Transverse colon (tissue), 4 donors: ENCODE measurements at regions not wholly inside any gene's neighbourhood (a gene's known extent, or its start where the extent isn't known, plus 50 kb on each side); places are given as distances from the start of the nearest gene placed in this dataset.

ENCODE experiments used
- DNase-seq: peaks from one replicate; pipeline ENCODE4 v3.0.0-alpha.2; 2019
- H3K27ac ChIP-seq, 4 donors: fragments of 200-600 bp; sonication (generic); 2 replicates each; pipeline ENCODE4 v1.5.1; 2016 to 2018; ENCODE audit warnings: inconsistent platforms in 4 of 4
- H3K27me3 ChIP-seq: fragments of 200-600 bp; sonication (generic); 2 replicates; pipeline ENCODE4 v1.5.1; 2017; ENCODE audit warnings: inconsistent platforms
- H3K36me3 ChIP-seq, 4 donors: fragments of 200-600 bp; sonication (generic); 2 replicates each; pipeline ENCODE4 v1.5.1; 2017 to 2019; ENCODE audit warnings: inconsistent platforms in 4 of 4
- H3K4me1 ChIP-seq, 4 donors: fragments of 200-600 bp; sonication (generic); 2 replicates each; pipeline ENCODE4 v1.5.1; 2017 to 2020; ENCODE audit warnings: inconsistent platforms in 4 of 4
- H3K4me3 ChIP-seq, 4 donors: fragments of 200-600 bp; sonication (generic); 1 replicate in 1 of 4; 2 replicates in 3 of 4; pipeline versions ENCODE4 v1.5.1 to v1.6.1; 2017 to 2019; ENCODE audit warnings: inconsistent platforms in 4 of 4
- H3K9me3 ChIP-seq, 2 donors: fragments of 200-600 bp; sonication (generic); 2 replicates each; pipeline ENCODE4 v1.5.1; 2017 to 2019; ENCODE audit warnings: inconsistent platforms in 2 of 2
- CTCF ChIP-seq, 5 experiments: fragments of 200-600 bp in 3 of 5; fragments of 450-650 bp in 2 of 5; sonication (generic) in 3 of 5; IDR thresholded peaks; 1 replicate in 2 of 5; 2 replicates in 3 of 5; pipeline ENCODE4 v1.5.1; 2016 to 2017; ENCODE audit warnings: antibody characterized with exemption in 5 of 5, inconsistent platforms in 3 of 5, mild to moderate bottlenecking in 2 of 5, moderate library complexity in 1 of 5
- EP300 ChIP-seq: sonication (generic); formaldehyde crosslinking; IDR thresholded peaks from one replicate; pipeline ENCODE4 v1.6.1; 2017; ENCODE audit warnings: antibody characterized with exemption, low read depth
- POLR2A ChIP-seq: fragments of 450-650 bp; IDR thresholded peaks from one replicate; pipeline ENCODE4 v1.6.1; 2016; ENCODE audit warnings: antibody characterized with exemption, mild to moderate bottlenecking, moderate library complexity
- POLR2AphosphoS5 ChIP-seq, 3 donors: sonication (generic); formaldehyde crosslinking; IDR thresholded peaks; one replicate each; pipeline ENCODE4 v1.6.1; 2016; ENCODE audit warnings: antibody characterized with exemption in 3 of 3
- WGBS, 2 donors: methylation state at CpG; one replicate each; pipeline ENCODE4 v1.1.5; 2018; ENCODE audit warnings: low coverage in 1 of 2; 5-methylcytosine and 5-hydroxymethylcytosine counted together
- in situ Hi-C, 4 donors: fragments of 200-750 bp; cut with MboI; loops; one replicate each; pipeline versions ENCODE4 v1.15.0 to v1.15.1; 2017; ENCODE audit warnings: low sequenced_read_pairs in 3 of 4, low pct_ligation_motif_present in 1 of 4, low pct_unique_long_range_greater_than_20kb in 1 of 4
- intact Hi-C: fragments of 100-400 bp; cut with DNase I; formaldehyde crosslinking; loops from one replicate; pipeline ENCODE4 v1.15.1; 2023; ENCODE audit warnings: low total_unique reads

- Histone ChIP-seq H3K27ac (peak overlapping the region in 3 of 4 donors; percentile 48 to 67 (median 65)), H3K4me3 (no peak overlapping the region), H3K36me3 (no peaks in the 10 kb centered on the region), H3K4me1 (no peaks in the 10 kb centered on the region), H3K9me3 (no peaks in the 10 kb centered on the region), H3K27me3 (no peaks in the 10 kb centered on the region)
- intact Hi-C loops (no loop called here), in situ Hi-C loops (no loop called here)
- no peak for DNase-seq
- no peak for TF ChIP-seq POLR2A
- no peak for TF ChIP-seq CTCF (IDR thresholded peaks at IDR 0.05)
- no peak for TF ChIP-seq EP300
- no peak for TF ChIP-seq POLR2AphosphoS5 (IDR thresholded peaks at IDR 0.05)
- 89% methylated on average over 4 to 5 of the region's 5 CpGs for WGBS, 2 donors
Measured at GRCh38 chr12:19857204-19857603, 417.9 kb downstream of the AEBP2 start.

GRCh38 chr12:19867151-19867550, 427.9 kb downstream of the AEBP2 start:
- Histone ChIP-seq H3K27ac (no peak overlapping the region), H3K4me3 (no peak overlapping the region), H3K4me1 (peaks cover 0 to 9% (median 0%) of the 10 kb centered on the region in 4 donors), H3K27me3 (no peaks in the 10 kb centered on the region), H3K9me3 (no peaks in the 10 kb centered on the region), H3K36me3 (no peaks in the 10 kb centered on the region)
- in situ Hi-C loops, result no loop called here
- DNase-seq, result no peak
- WGBS, 2 donors, result 74 to 100% methylated on average over 1 of the region's 1 CpG
- intact Hi-C loops, result no loop called here
- TF ChIP-seq CTCF (IDR thresholded peaks at IDR 0.05), result no peak
- no peak for TF ChIP-seq POLR2A
- TF ChIP-seq EP300, result no peak
- no peak for TF ChIP-seq POLR2AphosphoS5 (IDR thresholded peaks at IDR 0.05)

- Histone ChIP-seq H3K27ac (no peak overlapping the region), H3K27me3 (no peaks in the 10 kb centered on the region), H3K4me1 (peaks cover 0 to 9% (median 0%) of the 10 kb centered on the region in 4 donors), H3K4me3 (no peak overlapping the region), H3K36me3 (no peaks in the 10 kb centered on the region), H3K9me3 (no peaks in the 10 kb centered on the region)
- 13 to 16% methylated on average over 2 of the region's 2 CpGs for WGBS, 2 donors
- in situ Hi-C loops, result no loop called here
- DNase-seq, result no peak
- no peak for TF ChIP-seq CTCF (IDR thresholded peaks at IDR 0.05)
- no peak for TF ChIP-seq POLR2AphosphoS5 (IDR thresholded peaks at IDR 0.05)
- TF ChIP-seq POLR2A, result no peak
- TF ChIP-seq EP300, result no peak
- intact Hi-C loops, result no loop called here
Measured at GRCh38 chr12:19867970-19868369, 428.7 kb downstream of the AEBP2 start.

GRCh38 chr12:19869413-19869812, 430.1 kb downstream of the AEBP2 start:
- no peaks in the 10 kb centered on the region for H3K9me3 ChIP-seq
- no peak for TF ChIP-seq CTCF (IDR thresholded peaks at IDR 0.05)
- no peak for TF ChIP-seq POLR2AphosphoS5 (IDR thresholded peaks at IDR 0.05)
- no peak for TF ChIP-seq EP300
- TF ChIP-seq POLR2A, result no peak
- intact Hi-C loops, result no loop called here
- no peaks in the 10 kb centered on the region for H3K27me3 ChIP-seq
- no peak overlapping the region for H3K4me3 ChIP-seq
- 72 to 82% methylated on average over 5 of the region's 5 CpGs for WGBS, 2 donors
- DNase-seq, result no peak
- in situ Hi-C loops, result no loop called here
- H3K4me1 ChIP-seq, result peaks cover 0 to 9% (median 0%) of the 10 kb centered on the region in 4 donors
- no peak overlapping the region for H3K27ac ChIP-seq
- H3K36me3 ChIP-seq, result no peaks in the 10 kb centered on the region
